Fibroblast of peridontal ligament (primary cell): ENCODE measurements at regions not wholly inside any gene's neighbourhood (a gene's known extent, or its start where the extent isn't known, plus 50 kb on each side); places are given as distances from the start of the nearest gene placed in this dataset.

Experiments
- DNase-seq: peaks from one replicate; pipeline ENCODE4 v3.0.0-alpha.2; 2010; ENCODE audit errors: extremely low read depth

- DNase-seq: no peak
Observed at GRCh38 chr6:134502614-134503549, 185.0 kb upstream of the SGK1 start.

- DNase-seq: no peak
Observed at GRCh38 chr6:134495890-134496248, 178.0 kb upstream of the SGK1 start.

GRCh38 chr6:134495203-134495889, 177.4 kb upstream of the SGK1 start:
- no peak for DNase-seq

- DNase-seq: no peak
Observed at GRCh38 chr6:134493789-134494188, 175.9 kb upstream of the SGK1 start.

- DNase-seq: no peak
Observed at GRCh38 chr6:134491477-134491876, 173.6 kb upstream of the SGK1 start.

GRCh38 chr6:134482593-134483270, 164.8 kb upstream of the SGK1 start:
- no peak for DNase-seq

- no peak for DNase-seq
Observed at GRCh38 chr6:134481966-134482365, 164.1 kb upstream of the SGK1 start.

GRCh38 chr6:134480593-134480992, 162.7 kb upstream of the SGK1 start:
- peak; percentile 45 for DNase-seq

- DNase-seq: no peak
Observed at GRCh38 chr6:134478764-134479399, 161.0 kb upstream of the SGK1 start.

- peak; percentile 55 for DNase-seq
Observed at GRCh38 chr6:134477991-134478635, 160.2 kb upstream of the SGK1 start.

GRCh38 chr6:134474955-134475354, 157.0 kb upstream of the SGK1 start:
- DNase-seq: no peak

- no peak for DNase-seq
Observed at GRCh38 chr6:134472661-134473060, 154.7 kb upstream of the SGK1 start.

GRCh38 chr6:134472046-134472445, 154.1 kb upstream of the SGK1 start:
- no peak for DNase-seq

- no peak for DNase-seq
Observed at GRCh38 chr6:134470457-134470975, 152.6 kb upstream of the SGK1 start.

GRCh38 chr6:134469702-134470456, 152.0 kb upstream of the SGK1 start:
- no peak for DNase-seq

- DNase-seq: no peak
Observed at GRCh38 chr6:134468633-134469032, 150.7 kb upstream of the SGK1 start.

GRCh38 chr6:134467620-134468019, 149.7 kb upstream of the SGK1 start:
- DNase-seq: no peak

- peak; percentile 54 for DNase-seq
Observed at GRCh38 chr6:134466771-134467525, 149.0 kb upstream of the SGK1 start.

GRCh38 chr6:134464690-134465411, 146.9 kb upstream of the SGK1 start:
- DNase-seq: peak; percentile 67
